ENCODE measurements at regions not wholly inside any gene's neighbourhood (a gene's known extent, or its start where the extent isn't known, plus 50 kb on each side); places are given as distances from the start of the nearest gene placed in this dataset.

DNA sequence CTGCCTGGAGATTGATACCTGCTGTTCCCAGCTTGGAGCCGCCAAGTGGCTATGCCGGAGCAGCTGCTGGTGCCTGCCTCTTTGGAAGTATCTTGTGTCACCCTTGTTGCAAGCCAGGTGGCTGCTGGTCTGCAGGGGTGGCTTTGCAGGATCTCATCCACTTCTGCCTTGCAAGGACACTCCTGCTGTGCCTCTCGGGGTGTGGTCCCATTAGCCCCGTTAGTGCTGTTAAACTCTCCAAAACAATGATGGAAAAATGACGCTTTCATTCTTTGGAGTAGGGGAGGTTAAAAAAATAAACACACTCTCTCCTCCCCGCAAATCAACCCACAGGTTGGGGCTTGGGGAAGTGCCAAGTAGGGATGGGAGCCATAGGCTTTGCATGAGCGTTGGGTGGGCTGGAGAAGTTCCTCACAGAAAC lies 352.8 kb downstream of the RNF144A start:
- Histone ChIP-seq H3K4me1 (no peaks in the 10 kb centered on the region), H3K4me2 (ENCODE audit: low read length) (no peak overlapping the region), H3K36me3 (ENCODE audit: control insufficient read depth, insufficient read depth, low read length) (no peaks in the 10 kb centered on the region), H3K27me3 (ENCODE audit: control insufficient read depth, insufficient read depth, low read length) (no peaks in the 10 kb centered on the region), H2AFZ (no peak overlapping the region), H3K9me3 (ENCODE audit: control insufficient read depth, low read length) (no peaks in the 10 kb centered on the region), H3K27ac (no peak overlapping the region), H3K79me2 (no peaks in the 10 kb centered on the region), H3K4me3 (ENCODE audit: low read depth, low read length) (no peak overlapping the region), H3K9ac (no peak overlapping the region)
- TF ChIP-seq, protein P1, sequence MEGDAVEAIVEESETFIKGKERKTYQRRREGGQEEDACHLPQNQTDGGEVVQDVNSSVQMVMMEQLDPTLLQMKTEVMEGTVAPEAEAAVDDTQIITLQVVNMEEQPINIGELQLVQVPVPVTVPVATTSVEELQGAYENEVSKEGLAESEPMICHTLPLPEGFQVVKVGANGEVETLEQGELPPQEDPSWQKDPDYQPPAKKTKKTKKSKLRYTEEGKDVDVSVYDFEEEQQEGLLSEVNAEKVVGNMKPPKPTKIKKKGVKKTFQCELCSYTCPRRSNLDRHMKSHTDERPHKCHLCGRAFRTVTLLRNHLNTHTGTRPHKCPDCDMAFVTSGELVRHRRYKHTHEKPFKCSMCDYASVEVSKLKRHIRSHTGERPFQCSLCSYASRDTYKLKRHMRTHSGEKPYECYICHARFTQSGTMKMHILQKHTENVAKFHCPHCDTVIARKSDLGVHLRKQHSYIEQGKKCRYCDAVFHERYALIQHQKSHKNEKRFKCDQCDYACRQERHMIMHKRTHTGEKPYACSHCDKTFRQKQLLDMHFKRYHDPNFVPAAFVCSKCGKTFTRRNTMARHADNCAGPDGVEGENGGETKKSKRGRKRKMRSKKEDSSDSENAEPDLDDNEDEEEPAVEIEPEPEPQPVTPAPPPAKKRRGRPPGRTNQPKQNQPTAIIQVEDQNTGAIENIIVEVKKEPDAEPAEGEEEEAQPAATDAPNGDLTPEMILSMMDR (IDR thresholded peaks at IDR 0.05): no peak

DNA sequence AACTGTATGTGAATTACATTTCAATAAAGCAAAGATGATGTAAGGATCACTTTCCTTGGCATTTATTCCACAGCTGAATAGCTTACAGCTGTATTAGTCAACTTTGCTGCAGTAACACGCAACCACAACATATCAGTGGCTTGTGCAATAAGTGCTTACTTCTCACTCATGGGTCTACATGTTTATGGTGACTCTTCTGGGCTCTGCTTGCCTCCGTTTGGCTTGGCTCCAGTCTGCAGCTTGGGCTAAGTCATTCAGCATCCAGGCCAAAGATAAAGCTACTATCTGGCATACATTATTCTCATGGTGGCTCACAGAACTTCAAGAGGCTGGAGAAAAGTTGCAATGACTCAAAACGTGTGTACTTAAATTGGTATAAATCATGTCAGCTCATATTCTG lies 355.0 kb downstream of the RNF144A start:
- no peak overlapping the region for H2AFZ ChIP-seq
- no peaks in the 10 kb centered on the region for H3K9me3 ChIP-seq (ENCODE audit: control insufficient read depth, low read length)
- H3K9ac ChIP-seq: no peak overlapping the region
- no peak overlapping the region for H3K4me2 ChIP-seq (ENCODE audit: low read length)
- H3K36me3 ChIP-seq (ENCODE audit: control insufficient read depth, insufficient read depth, low read length): no peaks in the 10 kb centered on the region
- H3K79me2 ChIP-seq: no peaks in the 10 kb centered on the region
- H3K4me1 ChIP-seq: no peaks in the 10 kb centered on the region
- no peak overlapping the region for H3K4me3 ChIP-seq (ENCODE audit: low read depth, low read length)
- TF ChIP-seq, protein P1 (IDR thresholded peaks at IDR 0.05): no peak
- H3K27ac ChIP-seq: no peak overlapping the region
- no peaks in the 10 kb centered on the region for H3K27me3 ChIP-seq (ENCODE audit: control insufficient read depth, insufficient read depth, low read length)

DNA sequence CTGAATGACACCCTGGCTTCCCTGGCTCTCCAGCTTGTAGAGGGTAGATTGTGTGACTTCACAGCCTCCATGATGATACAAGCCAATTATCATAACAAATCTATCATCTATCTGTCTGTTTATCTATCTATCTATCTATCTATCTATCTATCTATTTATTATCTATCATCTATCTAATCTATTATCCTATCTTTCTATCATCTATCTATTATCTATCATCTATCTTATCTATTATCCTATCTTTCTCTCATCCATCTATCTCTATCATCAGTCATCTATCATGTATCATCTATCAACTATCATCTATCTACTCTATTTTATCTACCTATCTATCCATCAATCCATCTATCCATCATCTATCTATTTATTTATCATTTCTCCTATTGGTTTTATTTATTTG lies 361.8 kb downstream of the RNF144A start:
- Histone ChIP-seq H3K27me3 (ENCODE audit: control insufficient read depth, insufficient read depth, low read length) (no peaks in the 10 kb centered on the region), H2AFZ (no peak overlapping the region), H3K36me3 (ENCODE audit: control insufficient read depth, insufficient read depth, low read length) (no peaks in the 10 kb centered on the region), H3K9me3 (ENCODE audit: control insufficient read depth, low read length) (no peaks in the 10 kb centered on the region), H3K4me1 (no peaks in the 10 kb centered on the region), H3K4me2 (ENCODE audit: low read length) (no peak overlapping the region), H3K27ac (no peak overlapping the region), H3K79me2 (no peaks in the 10 kb centered on the region), H3K4me3 (ENCODE audit: low read depth, low read length) (no peak overlapping the region), H3K9ac (no peak overlapping the region)
- TF ChIP-seq, protein P1 (IDR thresholded peaks at IDR 0.05): no peak

DNA sequence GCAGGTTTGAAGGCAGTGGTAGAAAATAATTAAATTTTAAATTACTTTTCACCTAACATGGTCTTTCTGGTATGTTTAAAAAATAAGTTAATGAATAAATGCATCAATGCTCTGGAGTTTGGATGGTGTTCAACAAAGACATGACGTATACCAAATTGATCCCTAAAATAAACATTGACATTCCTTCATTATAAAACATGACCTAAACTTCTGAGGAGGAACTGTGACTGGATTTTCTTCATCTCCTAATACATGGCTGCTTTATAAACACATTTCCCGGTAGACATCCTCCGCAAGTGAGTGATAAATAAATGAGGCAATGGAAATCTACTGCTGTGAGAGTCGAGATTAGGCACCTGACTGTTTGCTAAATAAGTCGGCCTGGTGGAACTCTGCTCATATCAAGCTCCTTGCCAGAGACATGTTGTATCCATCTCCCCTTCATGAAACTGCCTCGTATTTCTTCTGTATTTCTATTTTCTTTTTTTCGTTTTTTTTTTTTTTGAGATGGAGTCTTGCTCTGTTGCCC lies 362.3 kb downstream of the RNF144A start:
- no peak overlapping the region for H3K9ac ChIP-seq
- no peaks in the 10 kb centered on the region for H3K36me3 ChIP-seq (ENCODE audit: control insufficient read depth, insufficient read depth, low read length)
- no peak overlapping the region for H3K4me2 ChIP-seq (ENCODE audit: low read length)
- no peaks in the 10 kb centered on the region for H3K4me1 ChIP-seq
- no peak overlapping the region for H2AFZ ChIP-seq
- H3K9me3 ChIP-seq (ENCODE audit: control insufficient read depth, low read length): no peaks in the 10 kb centered on the region
- H3K27me3 ChIP-seq (ENCODE audit: control insufficient read depth, insufficient read depth, low read length): no peaks in the 10 kb centered on the region
- TF ChIP-seq, protein P1 (IDR thresholded peaks at IDR 0.05): no peak
- H3K79me2 ChIP-seq: no peaks in the 10 kb centered on the region
- no peak overlapping the region for H3K4me3 ChIP-seq (ENCODE audit: low read depth, low read length)
- no peak overlapping the region for H3K27ac ChIP-seq

DNA sequence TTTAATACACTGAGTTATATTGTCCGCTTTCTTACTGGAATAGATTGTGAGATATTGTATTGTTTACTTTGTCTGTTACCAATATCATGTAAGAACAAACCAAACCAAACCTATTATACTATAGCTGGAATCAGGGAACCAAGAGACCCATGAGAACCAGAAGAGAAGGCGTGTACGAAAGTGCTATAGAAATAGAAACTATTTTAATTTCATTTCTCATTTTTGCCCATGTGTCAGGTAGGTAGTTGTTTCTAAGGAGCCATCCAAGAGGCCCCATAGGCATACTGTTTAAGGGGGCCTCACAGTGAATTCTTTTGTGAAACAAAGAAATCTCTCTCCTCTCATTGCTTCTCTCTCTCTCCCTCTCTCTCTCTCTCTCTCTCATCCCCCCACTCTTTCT lies 363.6 kb downstream of the RNF144A start:
- Histone ChIP-seq H3K4me1 (no peaks in the 10 kb centered on the region), H3K4me2 (ENCODE audit: low read length) (no peak overlapping the region), H3K36me3 (ENCODE audit: control insufficient read depth, insufficient read depth, low read length) (no peaks in the 10 kb centered on the region), H3K27me3 (ENCODE audit: control insufficient read depth, insufficient read depth, low read length) (no peaks in the 10 kb centered on the region), H2AFZ (no peak overlapping the region), H3K79me2 (no peaks in the 10 kb centered on the region), H3K9me3 (ENCODE audit: control insufficient read depth, low read length) (no peaks in the 10 kb centered on the region), H3K4me3 (ENCODE audit: low read depth, low read length) (no peak overlapping the region), H3K9ac (no peak overlapping the region), H3K27ac (no peak overlapping the region)
- TF ChIP-seq, protein P1 (IDR thresholded peaks at IDR 0.05): no peak

Measured in parathyroid adenoma (tissue), 2 donors.